GM18498 (cell line): ENCODE measurements at regions not wholly inside any gene's neighbourhood (a gene's known extent, or its start where the extent isn't known, plus 50 kb on each side); places are given as distances from the start of the nearest gene placed in this dataset.

Experiments
- ATAC-seq: cut with Tn5 transposase; IDR thresholded peaks from one replicate; pipeline ENCODE4 v1.9.1; 2021; ENCODE audit warnings: mild to moderate bottlenecking, moderate library complexity; ENCODE audit not compliant: unreplicated experiment

- no peak for ATAC-seq
Observed at GRCh38 chr14:101224356-101225156, 321.0 kb upstream of the RTL1 start.

- ATAC-seq = no peak
Observed at GRCh38 chr14:101225157-101226152, 321.9 kb upstream of the RTL1 start.

- no peak for ATAC-seq
Observed at GRCh38 chr14:101226265-101226602, 322.7 kb upstream of the RTL1 start.

DNA sequence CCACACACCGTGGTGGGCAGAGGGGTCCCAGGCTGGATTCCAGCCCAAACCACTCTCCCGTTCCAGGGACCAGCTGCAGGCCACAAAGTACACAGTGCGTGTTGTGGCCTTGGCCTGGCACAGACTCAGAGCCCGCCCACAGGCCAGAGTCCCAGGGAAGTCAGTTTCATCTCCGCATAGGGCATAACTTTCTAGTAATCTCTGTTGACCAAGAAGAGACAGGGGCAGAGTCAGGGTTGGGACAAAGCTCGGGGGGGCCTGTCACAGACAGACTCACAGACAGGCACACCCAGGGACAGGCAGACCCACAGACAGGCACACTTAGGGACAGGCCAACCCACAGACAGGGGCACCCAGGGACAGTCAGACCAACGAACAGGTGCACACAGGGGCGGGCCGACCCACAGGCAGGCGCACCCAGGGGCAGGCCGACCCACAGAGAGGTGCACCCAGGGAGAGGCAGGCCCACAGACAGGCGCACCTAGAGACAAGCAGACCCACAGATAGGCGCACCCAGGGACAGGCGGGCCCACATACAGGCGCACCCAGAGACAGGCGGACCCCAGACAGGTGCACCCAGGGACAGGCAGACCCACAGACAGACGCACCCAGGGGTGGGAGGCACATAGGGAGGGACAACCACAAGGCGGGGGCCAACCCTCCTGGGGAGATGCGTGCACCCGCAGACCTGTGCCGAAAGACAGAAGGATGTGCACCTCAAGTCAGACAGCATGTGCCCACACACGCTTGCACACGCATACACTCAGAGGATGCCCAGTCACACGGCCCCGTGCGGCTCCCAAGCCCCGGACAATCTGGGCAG lies 323.3 kb upstream of the RTL1 start:
- ATAC-seq = no peak

DNA sequence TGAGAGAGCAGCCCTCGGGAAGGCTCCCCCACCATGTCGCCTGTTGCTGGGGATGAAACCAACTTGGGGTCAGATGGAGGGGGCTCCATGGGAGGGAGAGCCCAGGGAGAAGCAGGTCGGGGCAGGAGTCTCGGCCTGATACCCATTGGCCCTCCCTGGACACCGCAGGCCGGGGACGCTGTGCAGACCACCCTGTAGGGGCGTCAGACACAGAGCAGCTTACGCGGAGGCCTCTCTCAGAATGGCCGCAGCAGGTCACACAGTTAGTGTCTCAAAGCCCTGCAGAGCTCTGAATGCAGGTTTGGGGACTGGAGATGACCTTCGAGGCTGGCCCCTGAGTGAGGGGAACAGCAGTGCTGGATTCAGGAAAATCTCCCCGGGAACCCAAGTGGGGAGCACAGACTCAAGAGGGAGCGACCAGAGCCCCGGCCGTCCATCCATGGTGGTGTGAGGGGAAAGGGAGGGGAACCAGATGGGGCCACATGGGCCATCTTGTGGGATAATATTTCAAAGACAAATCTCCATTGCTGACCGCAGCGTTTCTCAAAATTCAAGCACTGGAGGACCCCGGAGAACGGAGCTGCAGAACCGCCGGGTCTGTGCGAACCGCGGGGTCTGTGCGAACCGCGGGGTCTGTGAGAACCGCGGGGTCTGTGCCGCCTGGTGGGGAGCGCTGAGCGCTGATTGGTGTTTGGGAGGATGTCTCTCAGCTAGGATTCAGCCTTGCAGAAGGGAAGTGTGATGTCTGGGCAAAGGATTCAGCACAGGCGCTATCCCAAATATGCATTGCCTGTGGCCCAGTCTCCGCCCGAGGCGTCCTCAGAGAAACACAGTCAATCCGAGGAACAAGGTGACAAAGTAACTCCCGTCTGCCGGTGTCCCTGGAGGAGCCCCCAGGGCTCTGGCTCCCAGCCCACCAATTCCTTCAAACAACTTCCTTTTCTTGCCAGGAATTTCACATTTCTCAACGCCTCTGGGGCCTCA lies 324.4 kb upstream of the RTL1 start:
- ATAC-seq = no peak

GRCh38 chr14:101228949-101229541 lies 325.5 kb upstream of the RTL1 start:
- no peak for ATAC-seq

- ATAC-seq = no peak
Observed at GRCh38 chr14:101229666-101230065, 326.1 kb upstream of the RTL1 start.

DNA sequence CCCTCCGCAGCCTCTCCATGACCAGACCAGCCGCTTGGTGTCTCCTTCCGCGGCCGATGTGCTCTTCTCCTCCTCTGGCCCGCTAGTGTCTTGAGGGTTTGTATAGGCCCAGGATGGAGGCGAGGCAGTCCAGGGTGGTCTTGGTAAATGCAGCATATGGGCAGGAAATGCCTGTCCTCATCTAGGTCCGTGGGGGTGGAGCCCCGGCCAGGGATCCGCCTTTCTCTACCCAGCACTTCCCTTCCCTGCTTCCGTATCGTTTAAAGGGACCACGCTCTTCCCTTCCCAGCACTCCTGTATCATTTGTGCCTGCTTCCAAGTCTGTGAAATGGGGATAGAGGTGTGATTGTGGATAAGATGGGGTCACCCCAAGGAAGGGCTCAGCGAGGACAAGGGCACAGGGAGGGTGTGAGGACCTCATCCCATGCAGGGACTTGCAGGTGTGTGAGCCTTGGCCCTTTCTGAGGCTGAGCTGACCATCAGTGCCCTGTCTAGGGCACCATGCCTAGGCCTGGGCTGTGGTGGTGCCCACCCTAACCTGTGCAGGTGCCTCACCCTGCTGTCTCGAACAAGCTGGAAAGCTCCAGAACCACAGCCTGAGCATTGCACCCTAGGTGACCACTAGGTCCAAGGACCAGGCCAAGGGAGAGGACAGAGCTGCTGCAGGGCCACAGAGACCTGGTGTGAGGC lies 326.8 kb upstream of the RTL1 start:
- ATAC-seq = no peak

GRCh38 chr14:101230851-101231550 lies 327.5 kb upstream of the RTL1 start:
- no peak for ATAC-seq

- no peak for ATAC-seq
Observed at GRCh38 chr14:101231828-101232227, 328.3 kb upstream of the RTL1 start.

- no peak for ATAC-seq
Observed at GRCh38 chr14:101232340-101233020, 328.8 kb upstream of the DIO3 start.

GRCh38 chr14:101233021-101233366 lies 328.3 kb upstream of the DIO3 start:
- no peak for ATAC-seq

- ATAC-seq = no peak
Observed at GRCh38 chr14:101233391-101233790, 327.9 kb upstream of the DIO3 start.

GRCh38 chr14:101233808-101234207 lies 327.5 kb upstream of the DIO3 start:
- no peak for ATAC-seq

GRCh38 chr14:101234244-101234937 lies 326.9 kb upstream of the DIO3 start:
- ATAC-seq = no peak

DNA sequence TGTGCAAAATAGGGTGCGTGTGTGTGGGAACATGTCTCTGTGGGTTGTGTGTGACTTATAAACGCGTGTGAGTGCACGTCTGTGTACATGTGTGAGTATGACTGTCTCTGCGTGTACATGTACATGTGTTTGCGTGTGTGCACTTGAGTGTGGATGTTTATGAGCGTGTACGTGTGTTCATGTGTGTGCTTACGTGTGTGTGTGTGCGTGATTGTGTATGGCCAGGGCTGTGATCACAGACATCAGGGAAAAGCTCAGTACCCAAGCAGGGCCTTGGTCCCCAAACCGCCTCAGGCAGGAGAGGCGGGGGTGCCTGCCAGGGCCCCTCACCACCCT lies 326.3 kb upstream of the DIO3 start:
- no peak for ATAC-seq

DNA sequence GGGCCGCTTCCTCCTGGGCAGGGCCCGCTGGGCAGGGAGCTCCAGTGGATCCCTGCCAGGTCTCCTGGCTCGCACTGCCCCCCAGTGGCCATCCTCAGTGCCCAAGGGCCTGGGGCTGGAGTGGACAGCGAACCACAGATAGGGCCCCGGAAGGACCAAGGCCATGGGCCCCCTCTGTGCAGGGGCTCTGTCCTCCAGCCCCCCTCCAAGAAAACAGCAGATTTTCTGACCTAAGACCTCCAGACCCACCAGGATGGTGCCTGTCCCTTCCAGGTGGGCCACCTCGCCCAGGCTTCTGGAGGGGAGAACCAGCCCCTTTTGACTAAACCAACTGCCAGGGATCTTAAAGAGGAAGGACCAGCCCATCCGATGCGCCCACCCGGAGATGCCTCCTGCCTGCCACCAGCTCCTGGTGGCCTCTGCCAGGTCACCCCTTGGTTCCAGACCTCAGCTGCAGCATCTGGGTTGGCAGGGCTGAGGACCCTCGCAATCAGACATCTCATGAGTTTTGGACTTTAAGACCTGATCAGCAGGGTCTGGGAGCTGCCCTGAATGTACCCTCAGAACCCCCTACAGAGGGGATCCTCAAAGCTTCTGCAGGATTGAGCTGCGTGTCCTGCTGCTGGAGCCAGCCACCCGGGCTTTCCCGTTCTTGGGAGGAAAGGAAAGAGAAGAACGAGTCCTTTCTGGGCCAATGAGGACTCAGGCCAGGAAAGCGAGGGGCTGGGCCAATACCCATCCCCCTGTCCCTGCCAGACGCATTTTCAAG lies 325.8 kb upstream of the DIO3 start:
- no peak for ATAC-seq
